Prostate gland (tissue), 2 donors: ENCODE measurements at regions not wholly inside any gene's neighbourhood (a gene's known extent, or its start where the extent isn't known, plus 50 kb on each side); places are given as distances from the start of the nearest gene placed in this dataset.

ENCODE experiments used
- CTCF ChIP-seq, 4 experiments: fragments of 200-600 bp in 2 of 4; fragments of 450-650 bp in 2 of 4; sonication (generic) in 2 of 4; IDR thresholded peaks; 1 replicate in 3 of 4; 2 replicates in 1 of 4; pipeline ENCODE4 v1.5.1; 2016 to 2019; ENCODE audit warnings: antibody characterized with exemption in 4 of 4, mild to moderate bottlenecking in 2 of 4, moderate library complexity in 2 of 4
- POLR2A ChIP-seq: fragments of 450-650 bp; IDR thresholded peaks from one replicate; pipeline ENCODE4 v1.6.1; 2016; ENCODE audit warnings: antibody characterized with exemption, mild to moderate bottlenecking
- POLR2AphosphoS5 ChIP-seq: sonication (generic); formaldehyde crosslinking; IDR thresholded peaks from one replicate; pipeline ENCODE4 v1.6.1; 2017; ENCODE audit warnings: antibody characterized with exemption

DNA sequence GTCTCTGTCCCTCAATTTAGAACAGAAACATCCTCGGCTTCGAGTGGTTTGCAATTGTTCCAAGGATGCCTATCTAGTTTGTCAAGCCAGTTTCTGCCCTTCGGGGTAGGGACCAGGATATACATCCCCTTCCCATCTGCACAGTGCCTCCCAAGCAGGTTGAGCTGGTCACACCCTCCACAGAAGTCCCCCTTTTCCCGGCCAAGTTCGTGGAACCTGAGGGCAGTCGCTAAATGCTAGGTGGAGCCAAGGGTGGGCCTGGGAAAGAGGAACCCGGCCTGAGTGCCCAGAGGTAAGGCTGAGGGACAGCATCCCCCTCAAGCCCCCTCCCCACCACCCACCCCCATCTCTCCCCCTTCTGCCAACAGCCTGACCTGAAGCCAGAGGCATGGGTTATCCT is 62.4 kb upstream of the NANOS1 start:
- TF ChIP-seq POLR2A (no peak), CTCF (IDR thresholded peaks at IDR 0.05) (no peak), POLR2AphosphoS5 (no peak)
